ENCODE measurements at regions not wholly inside any gene's neighbourhood (a gene's known extent, or its start where the extent isn't known, plus 50 kb on each side); places are given as distances from the start of the nearest gene placed in this dataset.
"Not testable (repeated sequence)": the region's sequence is repeated elsewhere in the genome, so short reads cannot be mapped to it uniquely, and the experiment has no call there.

- no peak for DNase-seq (ENCODE audit: low read depth, low spot score)
- H3K9me3 ChIP-seq (ENCODE audit: low read depth, low read length): no peaks in the 10 kb centered on the region
- no peak for TF ChIP-seq EZH2 (IDR thresholded peaks at IDR 0.05)
- TF ChIP-seq POLR2AphosphoS5 (IDR thresholded peaks at IDR 0.05; ENCODE audit: borderline replicate concordance, low read depth, low read length): no peak
- no peak for TF ChIP-seq FOXP2 (optimal IDR thresholded peaks at IDR 0.05; ENCODE audit: control extremely low read depth, extremely low read length, insufficient read depth)
- H3K9ac ChIP-seq (ENCODE audit: insufficient read length): no peak overlapping the region
- no peak overlapping the region for H3K27ac ChIP-seq
- H3K4me3 ChIP-seq: no peak overlapping the region
- no peaks in the 10 kb centered on the region for H3K36me3 ChIP-seq (ENCODE audit: insufficient read depth, low read length)
Observed at GRCh38 chr14:54010981-54011380, 54.4 kb upstream of the BMP4 start.

- Histone ChIP-seq H3K4me3 (no peak overlapping the region), H3K9ac (ENCODE audit: insufficient read length) (no peak overlapping the region), H3K27ac (no peak overlapping the region), H3K9me3 (ENCODE audit: low read depth, low read length) (no peaks in the 10 kb centered on the region), H3K36me3 (ENCODE audit: insufficient read depth, low read length) (no peaks in the 10 kb centered on the region)
- TF ChIP-seq EZH2 (IDR thresholded peaks at IDR 0.05): no peak
- no peak for TF ChIP-seq FOXP2 (optimal IDR thresholded peaks at IDR 0.05; ENCODE audit: control extremely low read depth, extremely low read length, insufficient read depth)
- TF ChIP-seq POLR2AphosphoS5 (IDR thresholded peaks at IDR 0.05; ENCODE audit: borderline replicate concordance, low read depth, low read length): no peak
- no peak for DNase-seq (ENCODE audit: low read depth, low spot score)
Observed at GRCh38 chr14:54023027-54023426, 66.4 kb upstream of the BMP4 start.

GRCh38 chr14:54025661-54026060, 69.0 kb upstream of the BMP4 start:
- Histone ChIP-seq H3K4me3 (no peak overlapping the region), H3K9me3 (ENCODE audit: low read depth, low read length) (no peaks in the 10 kb centered on the region), H3K36me3 (ENCODE audit: insufficient read depth, low read length) (no peaks in the 10 kb centered on the region), H3K9ac (ENCODE audit: insufficient read length) (no peak overlapping the region), H3K27ac (no peak overlapping the region)
- no peak for DNase-seq (ENCODE audit: low read depth, low spot score)
- TF ChIP-seq EZH2 (IDR thresholded peaks at IDR 0.05) (no peak), POLR2AphosphoS5 (IDR thresholded peaks at IDR 0.05; ENCODE audit: borderline replicate concordance, low read depth, low read length) (no peak)

- H3K9ac ChIP-seq (ENCODE audit: insufficient read length): no peak overlapping the region
- no peaks in the 10 kb centered on the region for H3K36me3 ChIP-seq (ENCODE audit: insufficient read depth, low read length)
- H3K9me3 ChIP-seq (ENCODE audit: low read depth, low read length): no peaks in the 10 kb centered on the region
- H3K4me3 ChIP-seq: no peak overlapping the region
- TF ChIP-seq POLR2AphosphoS5 (IDR thresholded peaks at IDR 0.05; ENCODE audit: borderline replicate concordance, low read depth, low read length) (no peak), FOXP2 (optimal IDR thresholded peaks at IDR 0.05; ENCODE audit: control extremely low read depth, extremely low read length, insufficient read depth) (no peak), EZH2 (IDR thresholded peaks at IDR 0.05) (no peak)
- H3K27ac ChIP-seq: no peak overlapping the region
- no peak for DNase-seq (ENCODE audit: low read depth, low spot score)
Observed at GRCh38 chr14:54026671-54027070, 70.0 kb upstream of the BMP4 start.

- not testable (repeated sequence) for H3K27ac ChIP-seq; H3K9ac ChIP-seq (ENCODE audit: insufficient read length); DNase-seq (ENCODE audit: low read depth, low spot score); H3K9me3 ChIP-seq (ENCODE audit: low read depth, low read length); H3K4me3 ChIP-seq; H3K36me3 ChIP-seq (ENCODE audit: insufficient read depth, low read length)
Observed at GRCh38 chr14:54030996-54031395, 74.4 kb upstream of the BMP4 start.

- H3K9ac ChIP-seq (ENCODE audit: insufficient read length); H3K9me3 ChIP-seq (ENCODE audit: low read depth, low read length); H3K27ac ChIP-seq; H3K36me3 ChIP-seq (ENCODE audit: insufficient read depth, low read length); H3K4me3 ChIP-seq; DNase-seq (ENCODE audit: low read depth, low spot score): not testable (repeated sequence)
Observed at GRCh38 chr14:54033285-54033684, 76.7 kb upstream of the BMP4 start.

GRCh38 chr14:54038724-54039123, 82.1 kb upstream of the BMP4 start:
- no peaks in the 10 kb centered on the region for H3K36me3 ChIP-seq (ENCODE audit: insufficient read depth, low read length)

GRCh38 chr14:54039311-54039710, 82.7 kb upstream of the BMP4 start:
- no peak for DNase-seq (ENCODE audit: low read depth, low spot score)
- Histone ChIP-seq H3K27ac (no peak overlapping the region), H3K4me3 (no peak overlapping the region), H3K36me3 (ENCODE audit: insufficient read depth, low read length) (no peaks in the 10 kb centered on the region), H3K9me3 (ENCODE audit: low read depth, low read length) (no peaks in the 10 kb centered on the region), H3K9ac (ENCODE audit: insufficient read length) (no peak overlapping the region)
- TF ChIP-seq POLR2AphosphoS5 (IDR thresholded peaks at IDR 0.05; ENCODE audit: borderline replicate concordance, low read depth, low read length) (no peak), EZH2 (IDR thresholded peaks at IDR 0.05) (no peak), FOXP2 (optimal IDR thresholded peaks at IDR 0.05; ENCODE audit: control extremely low read depth, extremely low read length, insufficient read depth) (no peak)

More at GRCh38 chr14:54038724-54039123, 82.1 kb upstream of the BMP4 start:
- TF ChIP-seq EZH2 (IDR thresholded peaks at IDR 0.05): no peak
- no peak for TF ChIP-seq POLR2AphosphoS5 (IDR thresholded peaks at IDR 0.05; ENCODE audit: borderline replicate concordance, low read depth, low read length)
- no peak for TF ChIP-seq FOXP2 (optimal IDR thresholded peaks at IDR 0.05; ENCODE audit: control extremely low read depth, extremely low read length, insufficient read depth)
- no peak for DNase-seq (ENCODE audit: low read depth, low spot score)
- H3K4me3 ChIP-seq: no peak overlapping the region
- H3K9me3 ChIP-seq (ENCODE audit: low read depth, low read length): no peaks in the 10 kb centered on the region
- H3K9ac ChIP-seq (ENCODE audit: insufficient read length): no peak overlapping the region
- H3K27ac ChIP-seq: no peak overlapping the region

- H3K27ac ChIP-seq: no peak overlapping the region
- no peak for DNase-seq (ENCODE audit: low read depth, low spot score)
- no peak overlapping the region for H3K9ac ChIP-seq (ENCODE audit: insufficient read length)
Observed at GRCh38 chr14:54040846-54041245, 84.2 kb upstream of the BMP4 start.

More at GRCh38 chr14:54040846-54041245, 84.2 kb upstream of the BMP4 start:
- Histone ChIP-seq H3K36me3 (ENCODE audit: insufficient read depth, low read length) (no peaks in the 10 kb centered on the region), H3K4me3 (no peak overlapping the region), H3K9me3 (ENCODE audit: low read depth, low read length) (no peaks in the 10 kb centered on the region)
- TF ChIP-seq FOXP2 (optimal IDR thresholded peaks at IDR 0.05; ENCODE audit: control extremely low read depth, extremely low read length, insufficient read depth): no peak
- no peak for TF ChIP-seq EZH2 (IDR thresholded peaks at IDR 0.05)
- no peak for TF ChIP-seq POLR2AphosphoS5 (IDR thresholded peaks at IDR 0.05; ENCODE audit: borderline replicate concordance, low read depth, low read length)
